Esophagus squamous epithelium (tissue), 5 donors: ENCODE measurements at regions not wholly inside any gene's neighbourhood (a gene's known extent, or its start where the extent isn't known, plus 50 kb on each side); places are given as distances from the start of the nearest gene placed in this dataset.

Source experiments
- DNase-seq: peaks from one replicate; lab custom pipeline; 2025; lab: John Stamatoyannopoulos, UW
- H3K27ac ChIP-seq, 4 donors: fragments of 200-600 bp; sonication (generic); one replicate each; pipeline ENCODE4 v1.5.1; 2016 to 2019; ENCODE audit warnings: mild to moderate bottlenecking in 1 of 4
- H3K27me3 ChIP-seq, 4 donors: fragments of 200-600 bp; sonication (generic); 1 replicate in 3 of 4; 2 replicates in 1 of 4; pipeline versions ENCODE4 v1.5.1 to v1.6.0; 2017 to 2021; ENCODE audit warnings: antibody characterized with exemption in 1 of 4
- H3K36me3 ChIP-seq, 3 donors: fragments of 200-600 bp; sonication (generic); one replicate each; pipeline ENCODE4 v1.5.1; 2016 to 2019
- H3K4me1 ChIP-seq, 3 donors: fragments of 200-600 bp; sonication (generic); one replicate each; pipeline ENCODE4 v1.5.1; 2017 to 2019
- H3K4me3 ChIP-seq, 4 donors: fragments of 200-600 bp; sonication (generic); 1 replicate in 3 of 4; 2 replicates in 1 of 4; pipeline ENCODE4 v1.5.1; 2016 to 2019; ENCODE audit warnings: mild to moderate bottlenecking in 2 of 4, moderate library complexity in 1 of 4
- H3K9me3 ChIP-seq, 3 donors: fragments of 200-600 bp; sonication (generic); one replicate each; pipeline ENCODE4 v1.5.1; 2016 to 2019
- CTCF ChIP-seq, 6 experiments: fragments of 450-650 bp in 4 of 6; fragments of 200-600 bp in 2 of 6; sonication (generic) in 2 of 6; IDR thresholded peaks; one replicate each; pipeline ENCODE4 v1.5.1; 2016 to 2019; ENCODE audit warnings: antibody characterized with exemption in 6 of 6, mild to moderate bottlenecking in 4 of 6, moderate library complexity in 4 of 6
- POLR2A ChIP-seq, 4 donors: fragments of 450-650 bp; IDR thresholded peaks; one replicate each; pipeline ENCODE4 v1.6.1; 2017; ENCODE audit warnings: antibody characterized with exemption in 4 of 4, mild to moderate bottlenecking in 4 of 4, moderate library complexity in 3 of 4
- WGBS, 2 donors: methylation state at CpG; one replicate each; pipeline ENCODE4 v1.1.5; 2018; 5-methylcytosine and 5-hydroxymethylcytosine counted together
- intact Hi-C: fragments of 100-400 bp; cut with DNase I; formaldehyde crosslinking; loops from one replicate; pipeline ENCODE4 v1.15.0; 2022
- donor health status: DM: yes; HTN: yes; CAD: no.

DNA sequence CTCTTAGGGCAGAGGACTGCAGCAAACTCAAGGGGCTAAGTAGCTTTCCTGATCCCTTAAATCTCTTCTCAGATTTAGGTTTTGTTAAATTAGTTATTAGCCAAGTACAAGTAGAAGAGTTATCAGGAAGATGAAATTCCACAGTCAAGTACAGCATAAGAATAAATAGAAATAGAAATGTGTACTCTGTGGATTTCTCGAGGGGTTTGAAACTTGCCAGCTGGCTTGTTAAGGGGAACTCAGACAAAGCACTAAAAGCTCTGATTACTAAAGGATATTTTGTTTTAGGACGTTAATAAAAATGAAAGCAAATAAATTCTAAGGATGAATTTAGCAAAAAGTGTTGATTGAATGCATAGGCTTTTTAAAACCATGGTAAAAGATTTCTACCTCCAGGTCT, 654.6 kb downstream of the RAPGEF2 start:
- no peak for TF ChIP-seq CTCF (IDR thresholded peaks at IDR 0.05)
- TF ChIP-seq POLR2A (IDR thresholded peaks at IDR 0.05), result no peak

GRCh38 chr4:159758061-159758460, 655.2 kb downstream of the RAPGEF2 start:
- Histone ChIP-seq H3K27me3 (no peaks in the 10 kb centered on the region), H3K36me3 (no peaks in the 10 kb centered on the region), H3K27ac (no peak overlapping the region), H3K4me1 (no peaks in the 10 kb centered on the region), H3K4me3 (no peak overlapping the region), H3K9me3 (no peaks in the 10 kb centered on the region)
- TF ChIP-seq CTCF (IDR thresholded peaks at IDR 0.05) (no peak), POLR2A (IDR thresholded peaks at IDR 0.05) (no peak)
- intact Hi-C loops, result no loop called here
- no peak for DNase-seq
- WGBS, 2 donors, result 33% methylated on average over 1 of the region's 1 CpG

More for the DNA sequence above, 654.6 kb downstream of the RAPGEF2 start:
- WGBS, 2 donors, result 11 to 22% methylated on average over 2 of the region's 2 CpGs
- Histone ChIP-seq H3K4me3 (no peak overlapping the region), H3K4me1 (no peaks in the 10 kb centered on the region), H3K9me3 (no peaks in the 10 kb centered on the region), H3K27ac (no peak overlapping the region), H3K36me3 (no peaks in the 10 kb centered on the region), H3K27me3 (no peaks in the 10 kb centered on the region)
- DNase-seq, result no peak
- intact Hi-C loops, result no loop called here

GRCh38 chr4:159762672-159763071, 659.8 kb downstream of the RAPGEF2 start:
- Histone ChIP-seq H3K4me3 (no peak overlapping the region), H3K36me3 (no peaks in the 10 kb centered on the region), H3K4me1 (no peaks in the 10 kb centered on the region), H3K27ac (no peak overlapping the region), H3K27me3 (no peaks in the 10 kb centered on the region), H3K9me3 (no peaks in the 10 kb centered on the region)
- 67 to 80% methylated on average over 1 of the region's 1 CpG for WGBS, 2 donors
- no peak for TF ChIP-seq POLR2A (IDR thresholded peaks at IDR 0.05)
- no peak for TF ChIP-seq CTCF (IDR thresholded peaks at IDR 0.05)
- no peak for DNase-seq
- intact Hi-C loops, result no loop called here

DNA sequence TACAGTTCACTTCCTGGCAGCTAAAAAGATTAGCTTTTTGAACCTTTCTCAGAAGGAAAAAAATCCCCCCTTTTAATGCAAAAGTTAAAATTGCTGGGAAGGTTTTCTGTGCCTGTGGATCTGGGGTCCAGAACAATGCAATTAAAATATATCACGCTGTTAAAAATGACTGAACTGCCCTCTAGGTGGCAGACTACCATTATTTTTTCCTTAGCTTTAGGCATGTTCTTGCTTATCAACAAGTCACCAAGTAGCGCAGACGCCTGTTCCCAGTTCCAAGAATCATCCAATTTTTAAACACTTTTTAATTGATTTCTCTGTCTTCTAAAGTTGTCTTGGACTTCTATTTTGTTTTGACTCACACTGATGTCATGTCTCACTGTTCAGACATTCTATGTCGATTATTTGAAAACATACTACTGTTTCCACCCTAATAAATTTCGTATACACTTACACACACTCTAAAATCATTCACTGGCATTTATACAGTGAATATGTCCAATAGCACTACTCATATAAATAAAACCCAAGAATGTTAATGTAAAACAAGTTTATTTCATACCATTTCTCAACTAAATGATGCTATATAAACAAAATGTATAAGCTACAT, 661.6 kb downstream of the RAPGEF2 start:
- H3K27me3 ChIP-seq, result no peaks in the 10 kb centered on the region
- DNase-seq, result no peak
- no peaks in the 10 kb centered on the region for H3K4me1 ChIP-seq
- no peaks in the 10 kb centered on the region for H3K36me3 ChIP-seq
- TF ChIP-seq CTCF (IDR thresholded peaks at IDR 0.05), result peak in 3 of 6 experiments; percentile 19 to 34 (median 28)
- TF ChIP-seq POLR2A (IDR thresholded peaks at IDR 0.05), result no peak
- WGBS, 2 donors, result 24 to 33% methylated on average over 5 of the region's 5 CpGs
- H3K27ac ChIP-seq, result no peak overlapping the region
- H3K4me3 ChIP-seq, result no peak overlapping the region
- no peaks in the 10 kb centered on the region for H3K9me3 ChIP-seq
- intact Hi-C loops, result no loop called here

- 89 to 90% methylated on average over 1 of the region's 1 CpG for WGBS, 2 donors
- no peaks in the 10 kb centered on the region for H3K27me3 ChIP-seq
- no peaks in the 10 kb centered on the region for H3K9me3 ChIP-seq
- intact Hi-C loops, result no loop called here
- no peak overlapping the region for H3K27ac ChIP-seq
- no peaks in the 10 kb centered on the region for H3K4me1 ChIP-seq
- H3K36me3 ChIP-seq, result no peaks in the 10 kb centered on the region
- TF ChIP-seq CTCF (IDR thresholded peaks at IDR 0.05), result no peak
- TF ChIP-seq POLR2A (IDR thresholded peaks at IDR 0.05), result no peak
- DNase-seq, result no peak
- no peak overlapping the region for H3K4me3 ChIP-seq
These were observed 662.5 kb downstream of the RAPGEF2 start for GRCh38 chr4:159765382-159765781.
